Kidney epithelial cell (primary cell): ENCODE measurements at regions not wholly inside any gene's neighbourhood (a gene's known extent, or its start where the extent isn't known, plus 50 kb on each side); places are given as distances from the start of the nearest gene placed in this dataset.

Experiments
- DNase-seq: peaks from one replicate; pipeline ENCODE4 v3.0.0-alpha.2; 2010; ENCODE audit warnings: low read depth
- H3K27me3 ChIP-seq: 2 replicates; pipeline ENCODE4 v1.6.0; 2011; ENCODE audit warnings: low read length; ENCODE audit not compliant: control insufficient read depth, insufficient read depth
- H3K36me3 ChIP-seq: 2 replicates; pipeline ENCODE4 v1.5.1; 2011; ENCODE audit warnings: low read length; ENCODE audit not compliant: control insufficient read depth, insufficient read depth
- H3K4me3 ChIP-seq: 2 replicates; pipeline ENCODE4 v1.5.1; 2011; ENCODE audit warnings: low read depth, mild to moderate bottlenecking, control low read depth, low read length
- CTCF ChIP-seq: IDR thresholded peaks from 2 replicates; pipeline ENCODE4 v1.5.1; 2011; ENCODE audit warnings: mild to moderate bottlenecking, moderate library complexity, low read length, control low read depth, inconsistent platforms; ENCODE audit not compliant: insufficient read depth, poor library complexity, severe bottlenecking

DNA sequence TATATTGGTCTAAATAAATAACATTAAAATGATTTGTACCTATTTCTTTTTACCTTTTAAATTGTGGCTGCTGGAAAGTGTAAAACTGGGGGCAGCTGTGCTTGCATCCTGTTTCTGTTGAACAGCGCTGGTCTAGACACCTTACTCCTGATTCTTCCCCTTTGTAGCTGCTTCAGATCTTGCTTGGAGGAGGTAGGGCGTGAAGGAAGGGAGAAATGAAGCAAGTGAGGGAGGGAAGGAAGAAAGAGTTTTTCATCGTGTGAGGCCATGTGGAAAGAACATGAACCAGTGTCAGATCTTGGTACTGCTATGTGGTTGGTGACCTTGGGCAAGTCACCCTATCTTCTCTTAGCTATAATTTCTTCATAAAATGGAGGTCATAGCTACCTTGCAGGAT is 89.0 kb upstream of the SEC11C start:
- TF ChIP-seq CTCF = no peak
- H3K4me3 ChIP-seq = no peak overlapping the region
- DNase-seq = no peak
- peaks cover 2% of the 10 kb centered on the region for H3K27me3 ChIP-seq
- no peaks in the 10 kb centered on the region for H3K36me3 ChIP-seq

- peaks cover 2% of the 10 kb centered on the region for H3K27me3 ChIP-seq
- DNase-seq = no peak
- no peak for TF ChIP-seq CTCF
- H3K4me3 ChIP-seq = no peak overlapping the region
- no peaks in the 10 kb centered on the region for H3K36me3 ChIP-seq
Observed at GRCh38 chr18:59051470-59052165, 88.1 kb upstream of the SEC11C start.

DNA sequence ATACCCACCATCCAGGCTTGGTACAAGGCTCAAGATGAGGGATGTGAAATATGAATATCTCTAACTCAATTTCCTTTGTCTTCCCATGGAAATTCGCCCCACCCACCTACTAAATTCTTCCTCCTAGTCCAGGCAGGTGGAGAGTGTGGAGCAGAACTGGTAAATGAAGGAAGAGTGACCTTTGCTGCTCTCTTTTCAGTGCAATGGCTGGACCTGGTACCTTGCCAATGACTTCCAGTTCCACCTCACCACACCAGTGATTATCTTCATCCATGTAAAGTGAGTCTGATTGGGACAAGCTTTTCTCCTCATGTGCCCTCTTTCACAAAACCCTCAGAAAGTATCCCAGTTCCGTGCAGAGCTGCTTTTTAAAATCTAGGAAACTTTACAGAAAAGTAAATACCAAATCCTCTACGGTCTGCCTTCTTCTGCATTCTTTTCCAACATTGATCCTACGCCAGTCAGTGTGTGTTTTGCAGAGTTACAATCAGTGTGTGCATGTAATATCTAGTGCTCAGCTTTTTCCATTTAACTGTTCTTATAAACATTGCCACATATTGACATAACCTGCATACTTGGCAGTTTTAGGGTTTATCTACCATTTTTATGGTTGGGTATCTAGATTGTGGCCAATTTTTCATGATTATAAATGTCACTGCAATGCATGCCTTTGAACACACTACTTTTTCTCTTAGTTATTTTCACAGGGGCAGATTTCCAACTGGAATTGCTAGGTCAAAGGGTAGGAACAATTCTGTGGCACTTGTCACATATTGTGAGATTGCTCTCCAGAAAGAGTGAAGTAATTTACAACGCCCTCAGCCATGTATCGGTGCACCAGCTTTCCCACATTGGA is 86.5 kb upstream of the SEC11C start:
- no peak for TF ChIP-seq CTCF

DNA sequence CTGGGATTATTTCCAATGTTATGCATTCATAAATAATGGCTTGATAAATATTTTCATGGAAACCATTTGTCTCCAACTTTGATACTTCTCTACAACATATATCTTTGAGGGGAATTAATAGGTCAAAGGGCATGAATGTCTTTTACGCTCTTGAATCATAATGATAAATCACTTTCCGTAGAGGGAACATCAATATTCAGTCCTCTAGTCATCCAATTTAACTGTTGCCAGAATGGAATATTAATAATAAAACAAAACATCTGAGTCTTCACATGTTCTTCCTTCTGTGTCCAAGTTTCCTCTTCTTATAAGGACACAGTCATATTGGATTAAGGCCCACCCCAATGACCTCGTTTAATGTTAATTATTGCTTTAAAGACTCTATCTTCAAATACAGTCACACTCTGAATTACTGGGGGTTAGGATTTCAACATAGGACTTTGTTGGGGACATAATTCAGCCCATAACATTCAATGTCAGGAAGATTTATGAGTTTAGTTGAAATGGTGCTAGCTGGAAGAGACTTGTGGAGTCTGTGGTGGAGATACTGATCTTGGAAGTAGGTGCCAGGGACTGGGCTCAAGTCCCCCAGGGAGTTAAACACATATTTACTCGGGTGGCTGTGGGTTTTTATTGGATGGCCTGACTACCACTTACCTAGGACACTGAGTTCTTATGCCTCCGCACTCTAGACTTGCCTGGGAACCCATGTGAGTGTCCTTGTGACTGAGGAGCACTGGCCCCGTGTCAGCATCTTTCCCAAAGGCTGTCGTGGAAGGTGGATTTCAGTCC is 85.0 kb upstream of the SEC11C start:
- TF ChIP-seq CTCF = no peak
- DNase-seq = no peak
- H3K27me3 ChIP-seq = peaks cover 2% of the 10 kb centered on the region
- no peak overlapping the region for H3K4me3 ChIP-seq
- no peaks in the 10 kb centered on the region for H3K36me3 ChIP-seq

More for the DNA sequence above, 86.5 kb upstream of the SEC11C start:
- peaks cover 2% of the 10 kb centered on the region for H3K27me3 ChIP-seq
- no peaks in the 10 kb centered on the region for H3K36me3 ChIP-seq
- H3K4me3 ChIP-seq = no peak overlapping the region
- DNase-seq = no peak

- no peaks in the 10 kb centered on the region for H3K36me3 ChIP-seq
- no peak for TF ChIP-seq CTCF
- no peak overlapping the region for H3K4me3 ChIP-seq
- H3K27me3 ChIP-seq = no peaks in the 10 kb centered on the region
- no peak for DNase-seq
Observed at GRCh38 chr18:59055345-59056032, 84.2 kb upstream of the SEC11C start.
